Left lung (tissue), 4 donors: ENCODE measurements at regions not wholly inside any gene's neighbourhood (a gene's known extent, or its start where the extent isn't known, plus 50 kb on each side); places are given as distances from the start of the nearest gene placed in this dataset.

Experiments
- ATAC-seq: fragments of 200-7000 bp; cut with Tn5 transposase; one replicate; pipeline ENCODE4 v1.9.1; 2020; ENCODE audit warnings: moderate library complexity
- DNase-seq, 4 donors: peaks; one replicate each; pipeline ENCODE4 v3.0.0-alpha.2; 2013 to 2020
- H3K27ac ChIP-seq, 2 donors: fragments of 200-600 bp; sonication (generic) in 1 of 2; one replicate each; pipeline versions ENCODE4 v1.5.0 to v1.8.0; 2020 to 2021
- H3K27me3 ChIP-seq, 2 donors: fragments of 200-600 bp; sonication (generic) in 1 of 2; one replicate each; pipeline versions ENCODE4 v1.5.0 to v1.8.0; 2020 to 2021
- H3K36me3 ChIP-seq, 2 donors: fragments of 200-600 bp; sonication (generic) in 1 of 2; one replicate each; pipeline versions ENCODE4 v1.5.0 to v1.8.0; 2020 to 2021
- H3K4me1 ChIP-seq, 2 donors: fragments of 200-600 bp; one replicate each; pipeline ENCODE4 v1.8.0; 2021
- H3K4me3 ChIP-seq, 2 donors: fragments of 200-600 bp; sonication (generic) in 1 of 2; one replicate each; pipeline versions ENCODE4 v1.5.0 to v1.8.0; 2020 to 2021; ENCODE audit warnings: mild to moderate bottlenecking in 1 of 2
- H3K9me3 ChIP-seq, 2 donors: fragments of 200-600 bp; sonication (generic) in 1 of 2; one replicate each; pipeline versions ENCODE4 v1.5.0 to v1.8.0; 2020 to 2021
- CTCF ChIP-seq, 2 donors: fragments of 200-600 bp; sonication (generic) in 1 of 2; IDR thresholded peaks; one replicate each; pipeline versions ENCODE4 v1.5.0 to v1.8.0; 2021; ENCODE audit warnings: antibody characterized with exemption in 2 of 2
- intact Hi-C, 2 donors: fragments of 100-400 bp; cut with DNase I; formaldehyde crosslinking; loops; one replicate each; pipeline versions ENCODE4 v1.11.2 to v1.14.2; 2022
- donor health status: DM: no; HTN: yes; CAD: no.
- donor health status: DM: no; HTN: no; CAD: no.

DNA sequence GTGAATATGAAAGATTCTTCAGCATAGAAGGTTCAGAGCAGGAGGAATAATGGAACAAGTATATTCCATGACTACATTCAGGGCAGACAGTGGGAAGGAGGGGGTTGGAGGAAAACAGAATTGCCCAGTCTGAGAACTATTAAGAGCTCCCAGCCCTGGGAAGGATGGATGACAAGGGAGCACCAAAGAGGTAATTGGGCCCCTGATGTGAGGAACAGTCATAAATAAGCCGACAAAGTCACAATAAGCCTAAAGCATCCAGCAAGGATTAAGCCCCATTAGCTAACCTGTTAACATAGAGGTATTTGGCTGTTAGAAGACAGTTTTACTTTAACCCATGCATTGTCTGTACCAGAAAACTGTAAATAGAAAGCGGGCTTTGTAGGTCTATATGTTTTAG, 348.7 kb upstream of the SEMA6A start:
- H3K9me3 ChIP-seq: no peaks in the 10 kb centered on the region
- DNase-seq (no peak), ATAC-seq (no peak)
- TF ChIP-seq CTCF (IDR thresholded peaks at IDR 0.05): no peak
- H3K4me1 ChIP-seq: no peaks in the 10 kb centered on the region
- H3K27me3 ChIP-seq: no peaks in the 10 kb centered on the region
- no peak overlapping the region for H3K4me3 ChIP-seq
- intact Hi-C loops: no loop called here
- H3K27ac ChIP-seq: no peak overlapping the region
- H3K36me3 ChIP-seq: no peaks in the 10 kb centered on the region

DNA sequence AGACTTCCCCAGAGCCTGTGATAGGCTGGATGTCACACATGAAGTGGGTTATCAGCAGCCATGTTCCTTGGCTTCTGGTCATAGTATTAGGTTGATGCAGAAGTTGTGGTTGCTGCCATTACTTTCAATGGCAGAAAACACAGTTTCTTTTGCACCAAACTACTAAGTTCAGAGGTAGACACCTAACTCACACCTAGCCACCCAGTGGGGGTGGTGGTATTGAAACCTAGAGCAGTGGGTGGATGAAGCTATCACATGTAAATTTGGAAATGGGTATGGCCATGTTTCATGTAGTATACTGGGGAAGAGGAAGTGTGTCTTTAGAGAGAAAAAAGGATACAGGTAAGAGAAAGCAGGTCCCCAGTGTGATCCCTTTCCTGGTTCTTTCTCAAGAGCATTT, 347.9 kb upstream of the SEMA6A start:
- no peaks in the 10 kb centered on the region for H3K27me3 ChIP-seq
- intact Hi-C loops: no loop called here
- TF ChIP-seq CTCF (IDR thresholded peaks at IDR 0.05): no peak
- H3K9me3 ChIP-seq: no peaks in the 10 kb centered on the region
- no peak overlapping the region for H3K27ac ChIP-seq
- no peaks in the 10 kb centered on the region for H3K36me3 ChIP-seq
- H3K4me1 ChIP-seq: no peaks in the 10 kb centered on the region
- DNase-seq (no peak), ATAC-seq (no peak)
- H3K4me3 ChIP-seq: no peak overlapping the region

- no peak for TF ChIP-seq CTCF (IDR thresholded peaks at IDR 0.05)
- no peak for ATAC-seq
- Histone ChIP-seq H3K27me3 (no peaks in the 10 kb centered on the region), H3K36me3 (no peaks in the 10 kb centered on the region), H3K4me3 (no peak overlapping the region), H3K9me3 (no peaks in the 10 kb centered on the region), H3K4me1 (no peaks in the 10 kb centered on the region), H3K27ac (no peak overlapping the region)
- no peak for DNase-seq
- intact Hi-C loops: no loop called here
Measured at GRCh38 chr5:116914869-116915504, 340.4 kb upstream of the SEMA6A start.

DNA sequence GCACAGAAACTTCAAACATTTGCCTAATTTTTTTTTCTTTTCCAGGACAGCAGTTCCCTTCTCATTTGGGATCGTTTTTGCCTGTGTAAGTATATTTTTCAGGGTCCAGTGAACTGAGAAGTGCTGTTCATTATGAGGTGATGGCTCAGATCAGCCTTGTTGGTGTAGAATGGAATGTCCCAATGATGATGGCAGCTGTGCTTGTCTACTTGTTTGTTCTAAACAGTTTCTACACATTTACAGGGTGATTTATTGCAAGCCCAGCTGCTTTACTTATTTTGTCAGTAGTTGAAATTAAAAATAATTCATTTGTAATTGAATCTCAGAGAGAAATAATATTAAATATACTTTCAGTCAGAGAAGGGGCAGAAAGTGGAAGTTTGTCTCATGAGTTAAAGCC, 337.6 kb upstream of the SEMA6A start:
- Histone ChIP-seq H3K4me1 (no peaks in the 10 kb centered on the region), H3K4me3 (no peak overlapping the region), H3K27ac (no peak overlapping the region), H3K36me3 (no peaks in the 10 kb centered on the region), H3K9me3 (no peaks in the 10 kb centered on the region), H3K27me3 (no peaks in the 10 kb centered on the region)
- intact Hi-C loops: no loop called here
- ATAC-seq (no peak), DNase-seq (no peak)
- no peak for TF ChIP-seq CTCF (IDR thresholded peaks at IDR 0.05)

DNA sequence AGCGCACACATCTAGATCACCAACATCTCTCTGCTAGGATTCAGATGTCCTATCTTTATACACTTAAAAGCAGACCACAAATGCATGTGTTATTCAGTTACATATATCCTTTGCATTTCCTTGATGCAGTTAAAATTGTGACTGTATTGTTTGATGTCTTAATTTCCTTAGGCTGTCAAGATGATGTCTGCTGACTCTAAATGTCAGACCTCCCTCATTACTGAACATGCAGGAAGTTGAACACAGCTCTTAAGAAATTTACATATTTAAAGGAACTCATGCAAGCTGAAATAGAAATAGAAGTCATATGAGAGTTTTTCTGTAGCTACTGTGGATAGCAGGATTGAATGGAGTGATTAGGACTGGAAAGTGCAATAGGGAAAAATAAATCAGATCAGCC, 336.5 kb upstream of the SEMA6A start:
- Histone ChIP-seq H3K27me3 (no peaks in the 10 kb centered on the region), H3K36me3 (no peaks in the 10 kb centered on the region), H3K27ac (no peak overlapping the region), H3K4me1 (no peaks in the 10 kb centered on the region), H3K4me3 (no peak overlapping the region), H3K9me3 (no peaks in the 10 kb centered on the region)
- DNase-seq (no peak), ATAC-seq (no peak)
- intact Hi-C loops: no loop called here
- no peak for TF ChIP-seq CTCF (IDR thresholded peaks at IDR 0.05)
